GM19467 (cell line): ENCODE measurements at regions not wholly inside any gene's neighbourhood (a gene's known extent, or its start where the extent isn't known, plus 50 kb on each side); places are given as distances from the start of the nearest gene placed in this dataset.

Experiments
- ATAC-seq: cut with Tn5 transposase; IDR thresholded peaks from one replicate; pipeline ENCODE4 v1.9.1; 2021; ENCODE audit warnings: mild to moderate bottlenecking, moderate library complexity; ENCODE audit not compliant: unreplicated experiment

- ATAC-seq: no peak
Measured at GRCh38 chr16:64829678-64830077, 292.2 kb downstream of the CDH11 start.

GRCh38 chr16:64826374-64826773, 295.5 kb downstream of the CDH11 start:
- no peak for ATAC-seq

GRCh38 chr16:64823481-64824075, 298.3 kb downstream of the CDH11 start:
- no peak for ATAC-seq

GRCh38 chr16:64809876-64810629, 311.8 kb downstream of the CDH11 start:
- ATAC-seq: no peak

- ATAC-seq: no peak
Measured at GRCh38 chr16:64808474-64808873, 313.4 kb downstream of the CDH11 start.

GRCh38 chr16:64791756-64792155, 330.1 kb downstream of the CDH11 start:
- no peak for ATAC-seq

- no peak for ATAC-seq
Measured at GRCh38 chr16:64784635-64785034, 337.2 kb downstream of the CDH11 start.

GRCh38 chr16:64782484-64782883, 339.4 kb downstream of the CDH11 start:
- ATAC-seq: no peak

- ATAC-seq: no peak
Measured at GRCh38 chr16:64780445-64780844, 341.4 kb downstream of the CDH11 start.

- no peak for ATAC-seq
Measured at GRCh38 chr16:64778777-64779176, 343.1 kb downstream of the CDH11 start.

- no peak for ATAC-seq
Measured at GRCh38 chr16:64773638-64774037, 348.2 kb downstream of the CDH11 start.

- ATAC-seq: no peak
Measured at GRCh38 chr16:64773184-64773583, 348.7 kb downstream of the CDH11 start.

GRCh38 chr16:64771273-64771672, 350.6 kb downstream of the CDH11 start:
- ATAC-seq: no peak

GRCh38 chr16:64762211-64762610, 359.7 kb downstream of the CDH11 start:
- no peak for ATAC-seq

GRCh38 chr16:64754279-64754678, 367.6 kb downstream of the CDH11 start:
- ATAC-seq: no peak

GRCh38 chr16:64751906-64752305, 370.0 kb downstream of the CDH11 start:
- no peak for ATAC-seq

GRCh38 chr16:64749346-64749745, 372.5 kb downstream of the CDH11 start:
- no peak for ATAC-seq

GRCh38 chr16:64745258-64745930, 376.5 kb downstream of the CDH11 start:
- no peak for ATAC-seq

GRCh38 chr16:64742455-64743223, 379.2 kb downstream of the CDH11 start:
- no peak for ATAC-seq

GRCh38 chr16:64740261-64740660, 381.6 kb downstream of the CDH11 start:
- ATAC-seq: no peak

- no peak for ATAC-seq
Measured at GRCh38 chr16:64738321-64738960, 383.4 kb downstream of the CDH11 start.
